ENCODE measurements at regions not wholly inside any gene's neighbourhood (a gene's known extent, or its start where the extent isn't known, plus 50 kb on each side); places are given as distances from the start of the nearest gene placed in this dataset.

DNA sequence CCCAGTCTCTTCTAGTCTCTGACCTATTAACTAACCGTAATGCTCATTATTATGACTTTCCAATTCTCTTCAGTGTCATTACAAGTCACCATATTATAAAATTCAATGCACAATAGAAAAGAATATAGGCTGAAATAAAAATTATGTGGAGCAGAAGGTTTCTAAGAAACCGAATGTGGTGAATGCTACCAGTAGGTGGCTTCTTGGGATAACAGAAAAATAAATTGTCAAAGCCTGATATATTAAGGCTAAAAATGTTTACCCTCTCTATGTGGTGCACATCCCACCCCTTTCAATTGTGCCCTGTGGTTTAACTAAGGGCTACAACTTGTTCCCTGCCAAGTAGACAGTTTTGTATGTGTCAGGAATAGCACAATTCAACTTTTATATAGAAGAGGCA lies 624.6 kb upstream of the TECRL start:
- TF ChIP-seq, protein P1, sequence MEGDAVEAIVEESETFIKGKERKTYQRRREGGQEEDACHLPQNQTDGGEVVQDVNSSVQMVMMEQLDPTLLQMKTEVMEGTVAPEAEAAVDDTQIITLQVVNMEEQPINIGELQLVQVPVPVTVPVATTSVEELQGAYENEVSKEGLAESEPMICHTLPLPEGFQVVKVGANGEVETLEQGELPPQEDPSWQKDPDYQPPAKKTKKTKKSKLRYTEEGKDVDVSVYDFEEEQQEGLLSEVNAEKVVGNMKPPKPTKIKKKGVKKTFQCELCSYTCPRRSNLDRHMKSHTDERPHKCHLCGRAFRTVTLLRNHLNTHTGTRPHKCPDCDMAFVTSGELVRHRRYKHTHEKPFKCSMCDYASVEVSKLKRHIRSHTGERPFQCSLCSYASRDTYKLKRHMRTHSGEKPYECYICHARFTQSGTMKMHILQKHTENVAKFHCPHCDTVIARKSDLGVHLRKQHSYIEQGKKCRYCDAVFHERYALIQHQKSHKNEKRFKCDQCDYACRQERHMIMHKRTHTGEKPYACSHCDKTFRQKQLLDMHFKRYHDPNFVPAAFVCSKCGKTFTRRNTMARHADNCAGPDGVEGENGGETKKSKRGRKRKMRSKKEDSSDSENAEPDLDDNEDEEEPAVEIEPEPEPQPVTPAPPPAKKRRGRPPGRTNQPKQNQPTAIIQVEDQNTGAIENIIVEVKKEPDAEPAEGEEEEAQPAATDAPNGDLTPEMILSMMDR (IDR thresholded peaks at IDR 0.05), result no peak
- no peak for TF ChIP-seq POLR2A (IDR thresholded peaks at IDR 0.05)

Measured in uterus (tissue), 2 donors.